Kidney tubule cell (primary cell): ENCODE measurements at regions not wholly inside any gene's neighbourhood (a gene's known extent, or its start where the extent isn't known, plus 50 kb on each side); places are given as distances from the start of the nearest gene placed in this dataset.

Source experiments
- DNase-seq: peaks from one replicate; pipeline ENCODE4 v3.0.0-alpha.2; 2018; ENCODE audit warnings: low spot score

- DNase-seq: no peak
Observed at GRCh38 chr9:107688728-107689127, 199.2 kb upstream of the KLF4 start.

GRCh38 chr9:107685901-107686300 lies 196.3 kb upstream of the KLF4 start:
- no peak for DNase-seq

- no peak for DNase-seq
Observed at GRCh38 chr9:107685376-107685775, 195.8 kb upstream of the KLF4 start.

- peak; percentile 31 for DNase-seq
Observed at GRCh38 chr9:107684224-107684623, 194.7 kb upstream of the KLF4 start.

- no peak for DNase-seq
Observed at GRCh38 chr9:107683566-107683965, 194.0 kb upstream of the KLF4 start.

- no peak for DNase-seq
Observed at GRCh38 chr9:107681988-107682387, 192.4 kb upstream of the KLF4 start.

- no peak for DNase-seq
Observed at GRCh38 chr9:107675351-107676259, 186.0 kb upstream of the KLF4 start.

- DNase-seq: no peak
Observed at GRCh38 chr9:107674721-107675277, 185.2 kb upstream of the KLF4 start.

- no peak for DNase-seq
Observed at GRCh38 chr9:107673861-107674720, 184.5 kb upstream of the KLF4 start.

GRCh38 chr9:107671588-107671987 lies 182.0 kb upstream of the KLF4 start:
- DNase-seq: no peak

- DNase-seq: no peak
Observed at GRCh38 chr9:107669422-107669821, 179.9 kb upstream of the KLF4 start.

GRCh38 chr9:107667231-107668070 lies 177.9 kb upstream of the KLF4 start:
- no peak for DNase-seq

GRCh38 chr9:107665057-107665456 lies 175.5 kb upstream of the KLF4 start:
- no peak for DNase-seq

GRCh38 chr9:107660976-107661375 lies 171.4 kb upstream of the KLF4 start:
- DNase-seq: no peak

- no peak for DNase-seq
Observed at GRCh38 chr9:107653263-107653821, 163.8 kb upstream of the KLF4 start.

- no peak for DNase-seq
Observed at GRCh38 chr9:107650995-107651394, 161.4 kb upstream of the KLF4 start.

- DNase-seq: no peak
Observed at GRCh38 chr9:107650321-107650720, 160.8 kb upstream of the KLF4 start.

- DNase-seq: no peak
Observed at GRCh38 chr9:107648153-107648715, 158.7 kb upstream of the KLF4 start.

- DNase-seq: no peak
Observed at GRCh38 chr9:107647611-107648010, 158.0 kb upstream of the KLF4 start.

GRCh38 chr9:107647141-107647540 lies 157.6 kb upstream of the KLF4 start:
- DNase-seq: no peak

- DNase-seq: no peak
Observed at GRCh38 chr9:107645464-107645833, 155.9 kb upstream of the KLF4 start.
